HEK293T (cell line): ENCODE measurements at regions not wholly inside any gene's neighbourhood (a gene's known extent, or its start where the extent isn't known, plus 50 kb on each side); places are given as distances from the start of the nearest gene placed in this dataset.

Experiments
- ARNT ChIP-seq: fragments of 450-650 bp; IDR thresholded peaks from 2 replicates; pipeline ENCODE4 v1.6.1; 2017; ENCODE audit warnings: mild to moderate bottlenecking
- BHLHE40 ChIP-seq: fragments of 450-650 bp; IDR thresholded peaks from 2 replicates; pipeline ENCODE4 v1.6.1; 2016; ENCODE audit warnings: mild to moderate bottlenecking, moderate library complexity, borderline replicate concordance
- CTBP1 ChIP-seq: fragments of 450-650 bp; IDR thresholded peaks from 2 replicates; pipeline ENCODE4 v1.6.1; 2016; ENCODE audit warnings: borderline replicate concordance
- HDGF ChIP-seq: fragments of 450-650 bp; IDR thresholded peaks from 2 replicates; pipeline ENCODE4 v1.6.1; 2017; ENCODE audit warnings: antibody characterized with exemption, borderline replicate concordance
- SP1 ChIP-seq: fragments of 450-650 bp; IDR thresholded peaks from 2 replicates; pipeline ENCODE4 v1.6.1; 2017
- TARDBP ChIP-seq: fragments of 450-650 bp; IDR thresholded peaks from 2 replicates; pipeline ENCODE4 v1.6.1; 2016

- TF ChIP-seq TARDBP (no peak), BHLHE40 (no peak), ARNT (no peak), HDGF (no peak), SP1 (no peak), CTBP1 (no peak)
These were observed 314.3 kb upstream of the ARGLU1 start for GRCh38 chr13:106882246-106882645.
